ENCODE measurements at regions not wholly inside any gene's neighbourhood (a gene's known extent, or its start where the extent isn't known, plus 50 kb on each side); places are given as distances from the start of the nearest gene placed in this dataset.

DNA sequence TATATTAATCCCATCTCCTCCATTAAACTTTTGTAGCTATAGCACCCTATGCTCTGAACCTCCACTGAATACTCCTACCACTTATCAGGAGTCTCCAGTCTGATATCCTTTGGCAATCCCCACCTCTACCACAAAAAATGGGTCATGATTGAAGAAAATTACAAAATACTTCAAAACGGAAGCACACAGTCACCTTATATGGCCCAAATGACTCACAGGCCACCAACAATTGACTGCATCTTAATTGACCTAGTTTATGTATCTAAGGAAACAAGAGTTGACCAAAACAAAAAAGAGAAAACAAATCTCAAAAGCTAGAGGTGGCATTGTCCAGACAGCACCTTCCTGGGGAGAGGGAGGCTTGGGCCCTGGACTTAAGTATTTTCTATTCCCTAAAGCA is 120.0 kb upstream of the DIAPH2 start:
- DNase-seq (no peak), ATAC-seq (replicated peaks in 1 of 4) (no peak)
- no peaks in the 10 kb centered on the region for H3K36me3 ChIP-seq (ENCODE audit: control insufficient read depth in 2 of 2, extremely low read depth in 1 of 2, insufficient read depth in 1 of 2, low read length in 1 of 2)
- POLR2A ChIA-PET, result no interaction called here
- Mint-ChIP-seq H3K27ac (no peak overlapping the region), H3K27me3 (peaks cover 0 to 12% of the 10 kb centered on the region in 2 donors), H3K4me3 (no peak overlapping the region), H3K9me3 (no peaks in the 10 kb centered on the region), H3K36me3 (no peaks in the 10 kb centered on the region), H3K4me1 (no peaks in the 10 kb centered on the region)
- H3K27ac ChIP-seq (ENCODE audit: low read length), result no peak overlapping the region
- CTCF ChIA-PET, result no interaction called here
- H3K27me3 ChIP-seq (replicated peaks in 1 of 2; ENCODE audit: control insufficient read depth in 2 of 2, extremely low read depth in 1 of 2, insufficient read depth in 2 of 2, low read length in 1 of 2), result no peaks in the 10 kb centered on the region
- H3K9me3 ChIP-seq, result no peaks in the 10 kb centered on the region
- no peaks in the 10 kb centered on the region for H3K4me1 ChIP-seq (ENCODE audit: control insufficient read depth in 1 of 2, extremely low read depth in 1 of 2, insufficient read depth in 2 of 2, low read length in 2 of 2)
- WGBS (ENCODE audit: insufficient coverage), result no CpG with 5 or more reads among the region's 1 CpG
- no peak overlapping the region for H3K4me3 ChIP-seq (ENCODE audit: control insufficient read depth in 1 of 2, extremely low read depth in 1 of 2, low read length in 1 of 2)

DNA sequence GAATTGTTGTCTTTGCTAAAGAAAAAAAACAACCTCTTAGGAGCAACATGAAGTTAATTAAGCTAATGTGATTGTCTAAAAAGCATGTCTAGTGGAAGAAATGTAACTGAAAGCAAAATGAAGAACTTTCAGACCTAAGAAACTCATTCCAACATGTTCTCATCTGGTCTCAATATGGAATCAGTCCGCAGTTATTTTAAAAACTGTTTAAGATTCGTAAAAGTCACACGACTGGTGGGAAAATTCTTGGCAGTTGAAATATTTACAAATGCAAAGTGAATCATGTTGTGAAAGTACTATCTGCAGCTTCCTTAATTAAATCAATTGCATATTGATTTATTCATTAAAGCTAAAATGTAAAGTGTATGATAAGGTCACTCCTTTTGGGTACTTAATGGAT is 117.8 kb upstream of the DIAPH2 start:
- Mint-ChIP-seq H3K27ac (no peak overlapping the region), H3K9me3 (peaks cover 0 to 2% (median 0%) of the 10 kb centered on the region in 3 donors), H3K4me1 (no peaks in the 10 kb centered on the region), H3K27me3 (peaks cover 0 to 8% of the 10 kb centered on the region in 2 donors), H3K36me3 (no peaks in the 10 kb centered on the region), H3K4me3 (no peak overlapping the region)
- Histone ChIP-seq H3K27me3 (replicated peaks in 1 of 2; ENCODE audit: control insufficient read depth in 2 of 2, extremely low read depth in 1 of 2, insufficient read depth in 2 of 2, low read length in 1 of 2) (no peaks in the 10 kb centered on the region), H3K9me3 (no peaks in the 10 kb centered on the region), H3K36me3 (ENCODE audit: control insufficient read depth in 2 of 2, extremely low read depth in 1 of 2, insufficient read depth in 1 of 2, low read length in 1 of 2) (no peaks in the 10 kb centered on the region), H3K27ac (ENCODE audit: low read length) (no peak overlapping the region), H3K4me3 (ENCODE audit: control insufficient read depth in 1 of 2, extremely low read depth in 1 of 2, low read length in 1 of 2) (no peak overlapping the region), H3K4me1 (ENCODE audit: control insufficient read depth in 1 of 2, extremely low read depth in 1 of 2, insufficient read depth in 2 of 2, low read length in 2 of 2) (no peaks in the 10 kb centered on the region)
- no CpG with 5 or more reads among the region's 3 CpGs for WGBS (ENCODE audit: insufficient coverage)
- CTCF ChIA-PET, result no interaction called here
- ATAC-seq (replicated peaks in 1 of 4) (no peak), DNase-seq (no peak)
- POLR2A ChIA-PET, result no interaction called here

GRCh38 chrX:96568071-96568470 is 116.6 kb upstream of the DIAPH2 start:
- Mint-ChIP-seq H3K4me1 (no peaks in the 10 kb centered on the region), H3K4me3 (no peak overlapping the region), H3K27me3 (peaks cover 0 to 8% of the 10 kb centered on the region in 2 donors), H3K9me3 (peaks cover 0 to 2% (median 0%) of the 10 kb centered on the region in 3 donors), H3K27ac (no peak overlapping the region), H3K36me3 (no peaks in the 10 kb centered on the region)
- no peak overlapping the region for H3K27ac ChIP-seq (ENCODE audit: low read length)
- ATAC-seq (replicated peaks in 1 of 4) (no peak), DNase-seq (no peak)
- H3K4me3 ChIP-seq (ENCODE audit: control insufficient read depth in 1 of 2, extremely low read depth in 1 of 2, low read length in 1 of 2), result no peak overlapping the region
- no peaks in the 10 kb centered on the region for H3K27me3 ChIP-seq (replicated peaks in 1 of 2; ENCODE audit: control insufficient read depth in 2 of 2, extremely low read depth in 1 of 2, insufficient read depth in 2 of 2, low read length in 1 of 2)
- no peaks in the 10 kb centered on the region for H3K36me3 ChIP-seq (ENCODE audit: control insufficient read depth in 2 of 2, extremely low read depth in 1 of 2, insufficient read depth in 1 of 2, low read length in 1 of 2)
- ChIA-PET CTCF (no interaction called here), POLR2A (no interaction called here)
- WGBS (ENCODE audit: insufficient coverage), result no CpG with 5 or more reads among the region's 3 CpGs
- H3K4me1 ChIP-seq (ENCODE audit: control insufficient read depth in 1 of 2, extremely low read depth in 1 of 2, insufficient read depth in 2 of 2, low read length in 2 of 2), result no peaks in the 10 kb centered on the region
- no peaks in the 10 kb centered on the region for H3K9me3 ChIP-seq

- POLR2A ChIA-PET, result no interaction called here
- H3K4me3 ChIP-seq (ENCODE audit: control insufficient read depth in 1 of 2, extremely low read depth in 1 of 2, low read length in 1 of 2), result no peak overlapping the region
- H3K4me3 Mint-ChIP-seq, result no peak overlapping the region
Observed at GRCh38 chrX:96569034-96569433, 115.6 kb upstream of the DIAPH2 start.

DNA sequence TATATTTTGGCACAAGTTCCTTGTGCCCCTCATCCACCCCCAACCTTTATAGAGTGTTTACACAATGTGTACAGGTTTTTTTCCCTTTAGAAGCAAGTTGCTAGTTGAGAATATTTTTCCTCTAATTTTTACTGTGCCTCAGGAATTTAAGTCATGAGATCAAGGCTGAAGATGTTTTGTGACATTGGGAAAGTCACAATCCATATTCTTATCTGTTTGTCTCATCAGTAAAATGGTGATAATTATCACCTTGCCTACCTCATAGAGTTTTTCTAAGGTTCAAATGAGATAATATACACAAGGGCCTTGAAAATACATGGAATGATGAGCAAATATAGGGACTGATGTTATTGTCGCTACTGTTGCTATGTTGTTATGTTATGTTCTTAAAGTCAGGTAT is 109.6 kb upstream of the DIAPH2 start:
- DNase-seq (no peak), ATAC-seq (replicated peaks in 1 of 4) (no peak)
- WGBS (ENCODE audit: insufficient coverage), result no CpG with 5 or more reads among the region's 1 CpG
- H3K4me3 Mint-ChIP-seq, result no peak overlapping the region
- H3K9me3 Mint-ChIP-seq, result peaks cover 0 to 2% (median 0%) of the 10 kb centered on the region in 3 donors
- peaks cover 0 to 21% of the 10 kb centered on the region in 2 donors for H3K27me3 Mint-ChIP-seq
- H3K27ac Mint-ChIP-seq, result no peak overlapping the region
- Histone ChIP-seq H3K27me3 (replicated peaks in 1 of 2; ENCODE audit: control insufficient read depth in 2 of 2, extremely low read depth in 1 of 2, insufficient read depth in 2 of 2, low read length in 1 of 2) (no peaks in the 10 kb centered on the region), H3K4me3 (ENCODE audit: control insufficient read depth in 1 of 2, extremely low read depth in 1 of 2, low read length in 1 of 2) (no peak overlapping the region), H3K27ac (ENCODE audit: low read length) (no peak overlapping the region), H3K9me3 (no peaks in the 10 kb centered on the region), H3K4me1 (ENCODE audit: control insufficient read depth in 1 of 2, extremely low read depth in 1 of 2, insufficient read depth in 2 of 2, low read length in 2 of 2) (no peaks in the 10 kb centered on the region), H3K36me3 (ENCODE audit: control insufficient read depth in 2 of 2, extremely low read depth in 1 of 2, insufficient read depth in 1 of 2, low read length in 1 of 2) (no peaks in the 10 kb centered on the region)
- H3K4me1 Mint-ChIP-seq, result no peaks in the 10 kb centered on the region
- H3K36me3 Mint-ChIP-seq, result no peaks in the 10 kb centered on the region
- ChIA-PET POLR2A (no interaction called here), CTCF (no interaction called here)

More at GRCh38 chrX:96569034-96569433, 115.6 kb upstream of the DIAPH2 start:
- Histone ChIP-seq H3K27me3 (replicated peaks in 1 of 2; ENCODE audit: control insufficient read depth in 2 of 2, extremely low read depth in 1 of 2, insufficient read depth in 2 of 2, low read length in 1 of 2) (no peaks in the 10 kb centered on the region), H3K4me1 (ENCODE audit: control insufficient read depth in 1 of 2, extremely low read depth in 1 of 2, insufficient read depth in 2 of 2, low read length in 2 of 2) (no peaks in the 10 kb centered on the region), H3K27ac (ENCODE audit: low read length) (no peak overlapping the region), H3K36me3 (ENCODE audit: control insufficient read depth in 2 of 2, extremely low read depth in 1 of 2, insufficient read depth in 1 of 2, low read length in 1 of 2) (no peaks in the 10 kb centered on the region), H3K9me3 (no peaks in the 10 kb centered on the region)
- Mint-ChIP-seq H3K27ac (no peak overlapping the region), H3K27me3 (peaks cover 0 to 8% of the 10 kb centered on the region in 2 donors), H3K9me3 (peaks cover 0 to 2% (median 0%) of the 10 kb centered on the region in 3 donors), H3K36me3 (no peaks in the 10 kb centered on the region), H3K4me1 (no peaks in the 10 kb centered on the region)
- no CpG with 5 or more reads among the region's 3 CpGs for WGBS (ENCODE audit: insufficient coverage)
- no peak for ATAC-seq (replicated peaks in 1 of 4)
- DNase-seq, result no peak
- CTCF ChIA-PET, result no interaction called here

- DNase-seq (no peak), ATAC-seq (replicated peaks in 1 of 4) (no peak)
- H3K4me1 Mint-ChIP-seq, result no peaks in the 10 kb centered on the region
- 83% methylated on average over 2 of the region's 2 CpGs for WGBS (ENCODE audit: insufficient coverage)
- no peaks in the 10 kb centered on the region for H3K9me3 Mint-ChIP-seq
- H3K27me3 ChIP-seq (replicated peaks in 1 of 2; ENCODE audit: control insufficient read depth in 2 of 2, extremely low read depth in 1 of 2, insufficient read depth in 2 of 2, low read length in 1 of 2), result no peaks in the 10 kb centered on the region
- H3K4me3 ChIP-seq (ENCODE audit: control insufficient read depth in 1 of 2, extremely low read depth in 1 of 2, low read length in 1 of 2), result no peak overlapping the region
- H3K27ac ChIP-seq (ENCODE audit: low read length), result no peak overlapping the region
- ChIA-PET CTCF (no interaction called here), POLR2A (no interaction called here)
- H3K27me3 Mint-ChIP-seq, result peaks cover 0 to 21% of the 10 kb centered on the region in 2 donors
- H3K36me3 ChIP-seq (ENCODE audit: control insufficient read depth in 2 of 2, extremely low read depth in 1 of 2, insufficient read depth in 1 of 2, low read length in 1 of 2), result no peaks in the 10 kb centered on the region
- H3K4me1 ChIP-seq (ENCODE audit: control insufficient read depth in 1 of 2, extremely low read depth in 1 of 2, insufficient read depth in 2 of 2, low read length in 2 of 2), result no peaks in the 10 kb centered on the region
- H3K9me3 ChIP-seq, result no peaks in the 10 kb centered on the region
- H3K36me3 Mint-ChIP-seq, result no peaks in the 10 kb centered on the region
- H3K4me3 Mint-ChIP-seq, result no peak overlapping the region
- H3K27ac Mint-ChIP-seq, result no peak overlapping the region
Observed at GRCh38 chrX:96576368-96576767, 108.3 kb upstream of the DIAPH2 start.

- ChIA-PET POLR2A (no interaction called here), CTCF (no interaction called here)
- Histone ChIP-seq H3K4me1 (ENCODE audit: control insufficient read depth in 1 of 2, extremely low read depth in 1 of 2, insufficient read depth in 2 of 2, low read length in 2 of 2) (no peaks in the 10 kb centered on the region), H3K27ac (ENCODE audit: low read length) (no peak overlapping the region), H3K36me3 (ENCODE audit: control insufficient read depth in 2 of 2, extremely low read depth in 1 of 2, insufficient read depth in 1 of 2, low read length in 1 of 2) (no peaks in the 10 kb centered on the region), H3K4me3 (ENCODE audit: control insufficient read depth in 1 of 2, extremely low read depth in 1 of 2, low read length in 1 of 2) (no peak overlapping the region), H3K9me3 (no peaks in the 10 kb centered on the region), H3K27me3 (replicated peaks in 1 of 2; ENCODE audit: control insufficient read depth in 2 of 2, extremely low read depth in 1 of 2, insufficient read depth in 2 of 2, low read length in 1 of 2) (no peaks in the 10 kb centered on the region)
- no peaks in the 10 kb centered on the region for H3K4me1 Mint-ChIP-seq
- ATAC-seq (replicated peaks in 1 of 4) (no peak), DNase-seq (no peak)
- no peaks in the 10 kb centered on the region for H3K36me3 Mint-ChIP-seq
- no peak overlapping the region for H3K4me3 Mint-ChIP-seq
- no peak overlapping the region for H3K27ac Mint-ChIP-seq
- peaks cover 0 to 30% of the 10 kb centered on the region in 2 donors for H3K27me3 Mint-ChIP-seq
- H3K9me3 Mint-ChIP-seq, result no peaks in the 10 kb centered on the region
Observed at GRCh38 chrX:96578781-96579180, 105.9 kb upstream of the DIAPH2 start.
